SK-N-SH (cell line): ENCODE measurements at regions not wholly inside any gene's neighbourhood (a gene's known extent, or its start where the extent isn't known, plus 50 kb on each side); places are given as distances from the start of the nearest gene placed in this dataset.

Experiments
- CTCF ChIA-PET: fragments of 300-600, 350-600 bp; formaldehyde crosslinking; extraction: SDS; loops from one replicate; lab custom pipeline; 2021; lab: Yijun Ruan, JAX
- POLR2A ChIA-PET: fragments of 350-600 bp; sonication (Branson Sonifier 250); formaldehyde crosslinking; extraction: SDS; loops from one replicate; lab custom pipeline; 2020; ENCODE audit warnings: antibody characterized with exemption, inconsistent platforms; lab: Yijun Ruan, JAX
- DNase-seq: peaks from one replicate; pipeline ENCODE4 v3.0.0; 2012
- H2AFZ ChIP-seq: fragments of 200-600 bp; sonication (generic); 2 replicates; pipeline ENCODE4 v1.8.1; 2016; ENCODE audit warnings: antibody characterized with exemption, mild to moderate bottlenecking, low read depth
- H3F3A ChIP-seq: fragments of 200-600 bp; sonication (generic); replicated peaks from 2 replicates; pipeline ENCODE3; 2016; ENCODE audit warnings: antibody characterized with exemption, mild to moderate bottlenecking; ENCODE audit not compliant: insufficient read depth
- H3K27ac ChIP-seq, 2 experiments: fragments of 200-500 bp in 1 of 2; fragments of 200-600 bp in 1 of 2; sonication (Bioruptor generic) in 1 of 2; sonication (generic), shearing (Covaris generic) in 1 of 2; 2 replicates each; pipeline versions ENCODE4 v1.5.1 to v1.6.1; 2014 to 2016; ENCODE audit warnings: low read depth in 2 of 2, inconsistent platforms in 1 of 2, low read length in 1 of 2, mild to moderate bottlenecking in 1 of 2, mixed read lengths in 1 of 2
- H3K27me3 ChIP-seq: fragments of 200-600 bp; sonication (generic), shearing (Covaris generic); 2 replicates; pipeline ENCODE4 v1.6.1; 2016; ENCODE audit warnings: mixed run types; ENCODE audit not compliant: insufficient read depth
- H3K36me3 ChIP-seq, 2 experiments: fragments of 200-500 bp in 1 of 2; fragments of 200-600 bp in 1 of 2; sonication (Bioruptor generic) in 1 of 2; sonication (generic) in 1 of 2; replicated peaks in 1 of 2; 2 replicates each; pipeline versions ENCODE3 to v1.5.1; 2014 to 2016; ENCODE audit warnings: low read length in 1 of 2, mild to moderate bottlenecking in 1 of 2; ENCODE audit not compliant: insufficient read depth in 2 of 2, control insufficient read depth in 1 of 2
- H3K4me1 ChIP-seq, 2 experiments: fragments of 200-500 bp in 1 of 2; fragments of 200-600 bp in 1 of 2; sonication (Bioruptor generic) in 1 of 2; sonication (generic), shearing (Covaris generic) in 1 of 2; 2 replicates each; pipeline versions ENCODE4 v1.5.1 to v1.6.1; 2014 to 2016; ENCODE audit warnings: low read depth in 1 of 2, low read length in 1 of 2, mixed run types in 1 of 2; ENCODE audit not compliant: insufficient read depth in 2 of 2, control insufficient read depth in 1 of 2
- H3K4me2 ChIP-seq: fragments of 200-600 bp; sonication (generic), shearing (Covaris generic); 2 replicates; pipeline ENCODE4 v1.6.1; 2017; ENCODE audit warnings: mixed run types
- H3K4me3 ChIP-seq, 2 experiments: fragments of 200-500 bp in 1 of 2; fragments of 200-600 bp in 1 of 2; sonication (Bioruptor generic) in 1 of 2; sonication (generic), shearing (Covaris generic) in 1 of 2; 2 replicates each; pipeline versions ENCODE4 v1.5.1 to v1.8.1; 2014 to 2016; ENCODE audit warnings: low read depth in 2 of 2, inconsistent platforms in 1 of 2, low read length in 1 of 2, mild to moderate bottlenecking in 1 of 2, mixed read lengths in 1 of 2, moderate library complexity in 1 of 2
- H3K79me2 ChIP-seq: fragments of 200-600 bp; sonication (generic); 2 replicates; pipeline ENCODE4 v1.8.1; 2017; ENCODE audit warnings: mild to moderate bottlenecking; ENCODE audit not compliant: insufficient read depth
- H3K9ac ChIP-seq: fragments of 200-600 bp; sonication (generic); 2 replicates; pipeline ENCODE4 v1.6.1; 2017; ENCODE audit warnings: mixed run types
- H3K9me2 ChIP-seq: fragments of 200-600 bp; sonication (generic); 2 replicates; pipeline ENCODE4 v1.6.1; 2017; ENCODE audit warnings: mixed run types
- H3K9me3 ChIP-seq: fragments of 200-600 bp; sonication (generic); 2 replicates; pipeline ENCODE4 v1.6.1; 2017; ENCODE audit warnings: mixed run types, mild to moderate bottlenecking, moderate library complexity
- H4K20me1 ChIP-seq: fragments of 200-600 bp; sonication (generic); 2 replicates; pipeline ENCODE4 v1.6.1; 2017; ENCODE audit warnings: mild to moderate bottlenecking, mixed run types; ENCODE audit not compliant: insufficient read depth
- EP300 ChIP-seq, 2 experiments: IDR thresholded peaks; 2 replicates each; pipeline versions ENCODE4 v1.4.0 to v1.6.1; 2012; ENCODE audit warnings: borderline replicate concordance in 1 of 2, low read depth in 1 of 2, low read length in 1 of 2
- FOXJ3 ChIP-seq: sonication (generic); formaldehyde crosslinking; IDR thresholded peaks from 2 replicates; pipeline ENCODE4 v1.5.1; 2020; ENCODE audit warnings: mild to moderate bottlenecking, missing genetic modification reagents
- FOXM1 ChIP-seq: IDR thresholded peaks from 2 replicates; pipeline ENCODE4 v1.4.0; 2012; ENCODE audit warnings: low read depth, mild to moderate bottlenecking
- GABPA ChIP-seq: IDR thresholded peaks from 2 replicates; pipeline ENCODE4 v1.4.0; 2012; ENCODE audit warnings: low read depth, mild to moderate bottlenecking
- MXI1 ChIP-seq: IDR thresholded peaks from 2 replicates; pipeline ENCODE4 v1.6.1; 2012; ENCODE audit warnings: mild to moderate bottlenecking, low read depth, low read length, improper control_type of control experiment
- POLR2AphosphoS5 ChIP-seq: IDR thresholded peaks from 2 replicates; pipeline ENCODE4 v1.6.1; 2012; ENCODE audit warnings: low read depth, low read length
- RXRA ChIP-seq: IDR thresholded peaks from 2 replicates; pipeline ENCODE4 v1.4.0; 2012; ENCODE audit warnings: low read depth, mild to moderate bottlenecking, borderline replicate concordance
- SIN3A ChIP-seq: IDR thresholded peaks from 2 replicates; pipeline ENCODE4 v1.6.1; 2012; ENCODE audit warnings: low read depth, mild to moderate bottlenecking, low read length, moderate library complexity, borderline replicate concordance
- SMC3 ChIP-seq: IDR thresholded peaks from 2 replicates; pipeline ENCODE4 v1.6.1; 2012; ENCODE audit warnings: low read depth, low read length, improper control_type of control experiment
- TCF12 ChIP-seq: IDR thresholded peaks from 2 replicates; pipeline ENCODE4 v1.4.0; 2012
- TEAD4 ChIP-seq: IDR thresholded peaks from 2 replicates; pipeline ENCODE4 v1.4.0; 2012; ENCODE audit warnings: mild to moderate bottlenecking, borderline replicate concordance; ENCODE audit not compliant: insufficient read depth
- YY1 ChIP-seq: IDR thresholded peaks from 2 replicates; pipeline ENCODE4 v1.4.0; 2012; ENCODE audit warnings: low read depth, mild to moderate bottlenecking
- WGBS: methylation state at CpG from one replicate; pipeline ENCODE4 v1.1.6; 2017; ENCODE audit warnings: low lambda C conversion rate; 5-methylcytosine and 5-hydroxymethylcytosine counted together
- TF ChIP-seq, protein P1 (sequence below): fragments of 150-350 bp; IDR thresholded peaks from 2 replicates; pipeline ENCODE4 v1.6.1; 2016; ENCODE audit warnings: mild to moderate bottlenecking, low read depth, low read length
- TF ChIP-seq, protein P2 (sequence below): IDR thresholded peaks from 2 replicates; pipeline ENCODE4 v1.4.0; 2012; ENCODE audit warnings: low read depth, borderline replicate concordance
- TF ChIP-seq, protein P3 (sequence below): fragments of 150-350 bp; IDR thresholded peaks from 2 replicates; pipeline ENCODE4 v1.6.1; 2017; ENCODE audit warnings: antibody characterized with exemption, low read length, low read depth, borderline replicate concordance
- TF ChIP-seq, protein P4 (sequence below): IDR thresholded peaks from 2 replicates; pipeline ENCODE4 v1.4.0; 2012; ENCODE audit warnings: low read depth, borderline replicate concordance

DNA sequence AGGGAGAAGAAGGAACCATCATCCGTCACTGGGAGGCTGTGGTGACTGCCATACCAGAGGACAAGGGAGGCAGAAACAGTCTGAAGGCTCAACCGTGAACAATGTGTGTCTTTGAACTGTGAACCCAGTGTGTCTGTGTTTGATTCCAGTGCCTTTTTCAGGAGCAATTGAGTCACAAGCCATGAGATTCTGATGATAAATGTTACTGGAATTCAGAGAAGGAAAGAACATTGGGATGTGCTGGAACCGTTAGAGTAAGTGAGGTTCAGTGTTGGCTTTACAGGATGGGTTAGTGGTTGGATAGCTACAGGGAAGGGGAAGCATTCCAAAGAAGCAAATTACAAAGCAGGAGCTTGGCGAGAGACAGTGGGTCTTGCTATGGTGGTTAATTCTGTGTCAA is 464.4 kb downstream of the TRIML1 start:
- H3K9me3 ChIP-seq = no peaks in the 10 kb centered on the region
- no peaks in the 10 kb centered on the region for H3K79me2 ChIP-seq
- 0 out of 2 replicates have a peak, but pooled peaks cover 4% of the 10 kb centered on the region for H3K9me2 ChIP-seq
- no peaks in the 10 kb centered on the region for H3K36me3 ChIP-seq
- H4K20me1 ChIP-seq = no peaks in the 10 kb centered on the region
- H3K4me3 ChIP-seq = no peak overlapping the region
- TF ChIP-seq, protein P1, sequence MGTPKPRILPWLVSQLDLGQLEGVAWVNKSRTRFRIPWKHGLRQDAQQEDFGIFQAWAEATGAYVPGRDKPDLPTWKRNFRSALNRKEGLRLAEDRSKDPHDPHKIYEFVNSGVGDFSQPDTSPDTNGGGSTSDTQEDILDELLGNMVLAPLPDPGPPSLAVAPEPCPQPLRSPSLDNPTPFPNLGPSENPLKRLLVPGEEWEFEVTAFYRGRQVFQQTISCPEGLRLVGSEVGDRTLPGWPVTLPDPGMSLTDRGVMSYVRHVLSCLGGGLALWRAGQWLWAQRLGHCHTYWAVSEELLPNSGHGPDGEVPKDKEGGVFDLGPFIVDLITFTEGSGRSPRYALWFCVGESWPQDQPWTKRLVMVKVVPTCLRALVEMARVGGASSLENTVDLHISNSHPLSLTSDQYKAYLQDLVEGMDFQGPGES = no peak
- no peak for TF ChIP-seq POLR2AphosphoS5
- no peak for TF ChIP-seq FOXM1
- no peak for TF ChIP-seq SMC3
- TF ChIP-seq SIN3A = no peak
- no peak for TF ChIP-seq YY1
- no peak for TF ChIP-seq EP300 (IDR thresholded peaks at IDR 0.05; ENCODE audit: borderline replicate concordance in 1 of 2, low read depth in 1 of 2, low read length in 1 of 2)
- H3K27me3 ChIP-seq = no peaks in the 10 kb centered on the region
- H3F3A ChIP-seq = no peaks in the 10 kb centered on the region
- H3K27ac ChIP-seq = no peak overlapping the region
- ChIA-PET POLR2A (no interaction called here), CTCF (no interaction called here)
- no peak for DNase-seq
- no peak overlapping the region for H2AFZ ChIP-seq
- no peak overlapping the region for H3K4me2 ChIP-seq
- no peak overlapping the region for H3K9ac ChIP-seq
- H3K4me1 ChIP-seq = no peaks in the 10 kb centered on the region
- WGBS = 35% methylated on average over 4 of the region's 4 CpGs

DNA sequence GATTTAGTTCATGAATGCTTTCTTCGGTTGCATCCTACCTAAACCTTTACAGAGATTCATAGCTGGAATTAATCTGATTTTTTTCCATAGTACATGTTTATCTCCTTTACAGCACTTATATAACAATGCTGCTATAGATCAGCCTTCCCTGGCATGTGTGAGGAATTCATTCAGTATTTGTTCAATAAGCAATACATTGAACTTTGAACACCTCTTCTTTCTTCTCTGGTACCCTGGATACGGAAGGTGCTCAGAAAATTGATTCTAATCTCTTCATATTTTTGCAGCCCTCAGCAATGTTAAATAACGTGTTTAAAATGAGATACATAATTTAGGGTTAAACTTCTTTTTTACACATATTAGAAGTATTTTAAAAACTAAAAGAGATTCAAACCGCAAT is 467.4 kb downstream of the TRIML1 start:
- no peak for DNase-seq
- Histone ChIP-seq H3K4me3 (no peak overlapping the region), H4K20me1 (no peaks in the 10 kb centered on the region), H3F3A (no peaks in the 10 kb centered on the region), H3K4me1 (no peaks in the 10 kb centered on the region), H2AFZ (no peak overlapping the region), H3K9me3 (no peaks in the 10 kb centered on the region), H3K79me2 (no peaks in the 10 kb centered on the region), H3K27ac (no peak overlapping the region), H3K27me3 (no peaks in the 10 kb centered on the region), H3K9me2 (0 out of 2 replicates have a peak, but pooled peaks cover 4% of the 10 kb centered on the region), H3K4me2 (no peak overlapping the region), H3K36me3 (no peaks in the 10 kb centered on the region), H3K9ac (no peak overlapping the region)
- ChIA-PET CTCF (no interaction called here), POLR2A (no interaction called here)
- 56% methylated on average over 4 of the region's 4 CpGs for WGBS
- TF ChIP-seq POLR2AphosphoS5 (no peak), FOXM1 (no peak), TCF12 (no peak), SMC3 (no peak), SIN3A (no peak), TEAD4 (no peak), FOXJ3 (no peak), GABPA (no peak), MXI1 (no peak), RXRA (no peak)
- TF ChIP-seq, protein P2, sequence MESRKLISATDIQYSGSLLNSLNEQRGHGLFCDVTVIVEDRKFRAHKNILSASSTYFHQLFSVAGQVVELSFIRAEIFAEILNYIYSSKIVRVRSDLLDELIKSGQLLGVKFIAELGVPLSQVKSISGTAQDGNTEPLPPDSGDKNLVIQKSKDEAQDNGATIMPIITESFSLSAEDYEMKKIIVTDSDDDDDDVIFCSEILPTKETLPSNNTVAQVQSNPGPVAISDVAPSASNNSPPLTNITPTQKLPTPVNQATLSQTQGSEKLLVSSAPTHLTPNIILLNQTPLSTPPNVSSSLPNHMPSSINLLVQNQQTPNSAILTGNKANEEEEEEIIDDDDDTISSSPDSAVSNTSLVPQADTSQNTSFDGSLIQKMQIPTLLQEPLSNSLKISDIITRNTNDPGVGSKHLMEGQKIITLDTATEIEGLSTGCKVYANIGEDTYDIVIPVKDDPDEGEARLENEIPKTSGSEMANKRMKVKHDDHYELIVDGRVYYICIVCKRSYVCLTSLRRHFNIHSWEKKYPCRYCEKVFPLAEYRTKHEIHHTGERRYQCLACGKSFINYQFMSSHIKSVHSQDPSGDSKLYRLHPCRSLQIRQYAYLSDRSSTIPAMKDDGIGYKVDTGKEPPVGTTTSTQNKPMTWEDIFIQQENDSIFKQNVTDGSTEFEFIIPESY = no peak
- TF ChIP-seq, protein P3, sequence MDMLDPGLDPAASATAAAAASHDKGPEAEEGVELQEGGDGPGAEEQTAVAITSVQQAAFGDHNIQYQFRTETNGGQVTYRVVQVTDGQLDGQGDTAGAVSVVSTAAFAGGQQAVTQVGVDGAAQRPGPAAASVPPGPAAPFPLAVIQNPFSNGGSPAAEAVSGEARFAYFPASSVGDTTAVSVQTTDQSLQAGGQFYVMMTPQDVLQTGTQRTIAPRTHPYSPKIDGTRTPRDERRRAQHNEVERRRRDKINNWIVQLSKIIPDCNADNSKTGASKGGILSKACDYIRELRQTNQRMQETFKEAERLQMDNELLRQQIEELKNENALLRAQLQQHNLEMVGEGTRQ = no peak
- TF ChIP-seq, protein P4, sequence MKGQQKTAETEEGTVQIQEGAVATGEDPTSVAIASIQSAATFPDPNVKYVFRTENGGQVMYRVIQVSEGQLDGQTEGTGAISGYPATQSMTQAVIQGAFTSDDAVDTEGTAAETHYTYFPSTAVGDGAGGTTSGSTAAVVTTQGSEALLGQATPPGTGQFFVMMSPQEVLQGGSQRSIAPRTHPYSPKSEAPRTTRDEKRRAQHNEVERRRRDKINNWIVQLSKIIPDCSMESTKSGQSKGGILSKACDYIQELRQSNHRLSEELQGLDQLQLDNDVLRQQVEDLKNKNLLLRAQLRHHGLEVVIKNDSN = no peak
